ENCODE measurements at regions not wholly inside any gene's neighbourhood (a gene's known extent, or its start where the extent isn't known, plus 50 kb on each side); places are given as distances from the start of the nearest gene placed in this dataset.

DNA sequence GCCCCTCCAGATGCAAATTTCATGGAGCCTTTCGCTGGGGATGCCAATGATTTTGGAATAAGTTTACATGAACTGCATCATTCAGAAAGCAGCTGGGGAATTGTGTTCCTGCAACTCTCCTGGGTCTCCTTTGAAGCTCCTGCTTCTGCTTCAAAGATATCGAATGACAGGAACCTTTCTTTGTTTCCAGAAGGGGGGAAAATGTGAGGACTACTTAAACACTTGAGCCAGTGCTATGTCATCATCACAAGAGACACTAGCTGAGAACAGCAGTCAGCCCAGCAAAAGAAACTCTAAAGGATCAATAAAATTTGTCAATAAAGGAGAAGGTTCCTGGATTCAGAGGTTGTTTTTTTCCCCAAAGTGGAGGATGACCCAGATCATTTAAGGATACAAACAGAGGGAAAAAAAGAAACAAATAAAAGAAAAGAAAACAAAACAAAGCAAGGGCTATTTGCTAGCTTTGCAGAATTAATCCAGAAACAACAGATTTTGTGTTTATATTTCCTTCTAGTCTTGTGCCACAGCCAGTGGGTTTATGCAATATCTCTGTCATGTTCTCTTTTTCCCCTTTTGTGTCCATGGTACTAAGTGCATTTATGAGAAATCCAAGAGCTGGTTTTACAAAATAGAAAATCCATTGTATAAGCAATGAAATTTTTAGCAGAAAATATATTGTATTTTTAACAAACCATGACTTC is 463.7 kb downstream of the CDH2 start:
- no peak for FAIRE-seq
- dilution Hi-C loops (cut with MboI; ENCODE audit: extremely low pct_ligation_motif_present, low sequenced_read_pairs), result no loop called here

More for the DNA sequence above, 463.7 kb downstream of the CDH2 start:
- no TSS peak for BruUV-seq (replicated peaks)
- Histone ChIP-seq H3K27me3 (ENCODE audit: control insufficient read depth in 2 of 2, insufficient read depth in 2 of 2, low read length in 2 of 2) (no peaks in the 10 kb centered on the region), H3K27ac (ENCODE audit: insufficient read depth, low read depth, low read length) (no peak overlapping the region), H3K9me1 (replicated peaks; ENCODE audit: control insufficient read depth, extremely low read depth, insufficient read depth, low read length) (no peaks in the 10 kb centered on the region), H4K20me1 (replicated peaks; ENCODE audit: control insufficient read depth, extremely low read depth, insufficient read depth, low read length) (no peaks in the 10 kb centered on the region), H3K36me3 (ENCODE audit: control insufficient read depth in 2 of 2, extremely low read depth in 1 of 2, insufficient read depth in 2 of 2, low read length in 2 of 2) (no peaks in the 10 kb centered on the region), H3K4me2 (ENCODE audit: insufficient read depth, low read length) (no peak overlapping the region), H3K4me1 (ENCODE audit: control insufficient read depth, extremely low read depth, insufficient read depth, low read length) (no peaks in the 10 kb centered on the region), H3K9ac (replicated peaks; ENCODE audit: extremely low read depth, insufficient read depth, low read length) (no peak overlapping the region), H3K9me3 (replicated peaks; ENCODE audit: control insufficient read depth, insufficient read depth, low read length) (no peaks in the 10 kb centered on the region), H2AFZ (ENCODE audit: low read depth, low read length) (no peak overlapping the region), H3K79me2 (ENCODE audit: control insufficient read depth, insufficient read depth, low read length) (no peaks in the 10 kb centered on the region), H3K4me3 (replicated peaks in 1 of 3; ENCODE audit: insufficient read depth in 1 of 3, low read depth in 1 of 3, low read length in 3 of 3) (no peak overlapping the region)
- POLR2A ChIA-PET, result no interaction called here
- TF ChIP-seq GATA2 (IDR thresholded peaks at IDR 0.05; ENCODE audit: insufficient read depth, insufficient read length, low read depth, low read length) (no peak), MYC (IDR thresholded peaks at IDR 0.05; ENCODE audit: low read depth, low read length) (no peak), POLR2AphosphoS5 (IDR thresholded peaks at IDR 0.05; ENCODE audit: insufficient read depth, low read depth, low read length) (no peak), POLR2A (IDR thresholded peaks at IDR 0.05; ENCODE audit: low read depth, low read length) (no peak), JUN (IDR thresholded peaks at IDR 0.05; ENCODE audit: borderline replicate concordance, insufficient read depth, insufficient read length, low read depth) (no peak), EZH2 (IDR thresholded peaks at IDR 0.05; ENCODE audit: borderline replicate concordance, low read depth, low read length, severe bottlenecking) (no peak), MAX (IDR thresholded peaks at IDR 0.05; ENCODE audit: insufficient read depth, insufficient read length) (no peak), FOS (IDR thresholded peaks at IDR 0.05; ENCODE audit: borderline replicate concordance, insufficient read depth, low read length) (no peak)
- TF ChIP-seq, protein P1, sequence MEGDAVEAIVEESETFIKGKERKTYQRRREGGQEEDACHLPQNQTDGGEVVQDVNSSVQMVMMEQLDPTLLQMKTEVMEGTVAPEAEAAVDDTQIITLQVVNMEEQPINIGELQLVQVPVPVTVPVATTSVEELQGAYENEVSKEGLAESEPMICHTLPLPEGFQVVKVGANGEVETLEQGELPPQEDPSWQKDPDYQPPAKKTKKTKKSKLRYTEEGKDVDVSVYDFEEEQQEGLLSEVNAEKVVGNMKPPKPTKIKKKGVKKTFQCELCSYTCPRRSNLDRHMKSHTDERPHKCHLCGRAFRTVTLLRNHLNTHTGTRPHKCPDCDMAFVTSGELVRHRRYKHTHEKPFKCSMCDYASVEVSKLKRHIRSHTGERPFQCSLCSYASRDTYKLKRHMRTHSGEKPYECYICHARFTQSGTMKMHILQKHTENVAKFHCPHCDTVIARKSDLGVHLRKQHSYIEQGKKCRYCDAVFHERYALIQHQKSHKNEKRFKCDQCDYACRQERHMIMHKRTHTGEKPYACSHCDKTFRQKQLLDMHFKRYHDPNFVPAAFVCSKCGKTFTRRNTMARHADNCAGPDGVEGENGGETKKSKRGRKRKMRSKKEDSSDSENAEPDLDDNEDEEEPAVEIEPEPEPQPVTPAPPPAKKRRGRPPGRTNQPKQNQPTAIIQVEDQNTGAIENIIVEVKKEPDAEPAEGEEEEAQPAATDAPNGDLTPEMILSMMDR (IDR thresholded peaks at IDR 0.05; ENCODE audit: extremely low read depth in 1 of 2, insufficient read depth in 1 of 2, low read depth in 1 of 2, low read length in 2 of 2), result no peak
- intact Hi-C loops (cut with micrococcal nuclease), result no loop called here
- no peak for DNase-seq (ENCODE audit: low read depth, low spot score)
- CTCF ChIA-PET, result no interaction called here
